Inferior parietal cortex (tissue), 1 donor: ENCODE measurements at regions not wholly inside any gene's neighbourhood (a gene's known extent, or its start where the extent isn't known, plus 50 kb on each side); places are given as distances from the start of the nearest gene placed in this dataset.

Experiments used
- DNase-seq: peaks from one replicate; pipeline ENCODE4 v3.0.0-alpha.2; 2016; ENCODE audit errors: extremely low spot score

GRCh38 chr1:4518621-4519020 lies 135.8 kb upstream of the AJAP1 start:
- DNase-seq, result no peak

DNA sequence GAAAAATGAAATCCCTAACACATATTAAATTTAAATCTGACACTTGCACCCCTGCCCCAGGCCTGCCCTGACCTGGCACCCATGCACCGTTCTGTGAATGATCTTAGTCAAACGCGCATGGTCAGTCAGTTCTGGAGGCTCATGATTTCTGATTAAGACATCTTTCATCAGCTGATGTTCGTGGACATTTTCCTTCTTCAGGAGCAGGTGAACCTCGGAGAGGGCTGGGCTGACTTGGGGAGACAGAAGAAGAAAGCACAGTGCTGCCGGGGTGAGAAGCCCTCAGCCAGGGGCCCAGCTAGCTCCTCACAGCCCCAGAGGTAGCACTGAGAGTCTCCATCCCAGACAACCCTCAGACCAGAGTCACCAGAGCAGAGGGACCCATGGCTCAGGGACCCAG lies 134.5 kb upstream of the AJAP1 start:
- no peak for DNase-seq

DNA sequence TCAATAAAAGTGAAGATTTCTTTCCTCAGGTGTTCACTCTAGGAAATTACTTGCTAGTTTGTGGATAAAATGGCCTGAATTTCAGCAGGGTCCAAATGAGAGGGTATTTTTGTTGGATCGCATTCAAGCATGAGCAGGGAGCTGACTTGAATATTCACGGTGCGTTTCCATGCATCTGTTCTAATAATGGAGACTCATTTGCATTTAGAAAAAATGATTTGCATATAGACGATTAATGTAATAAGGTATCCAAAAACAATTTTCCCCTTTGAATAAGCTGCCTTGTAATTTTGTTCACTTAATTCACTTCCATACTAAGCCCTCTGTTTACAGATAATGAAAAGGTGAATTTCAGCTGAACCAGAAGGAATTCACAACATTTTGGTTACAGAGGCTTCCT lies 130.9 kb upstream of the AJAP1 start:
- DNase-seq, result no peak

DNA sequence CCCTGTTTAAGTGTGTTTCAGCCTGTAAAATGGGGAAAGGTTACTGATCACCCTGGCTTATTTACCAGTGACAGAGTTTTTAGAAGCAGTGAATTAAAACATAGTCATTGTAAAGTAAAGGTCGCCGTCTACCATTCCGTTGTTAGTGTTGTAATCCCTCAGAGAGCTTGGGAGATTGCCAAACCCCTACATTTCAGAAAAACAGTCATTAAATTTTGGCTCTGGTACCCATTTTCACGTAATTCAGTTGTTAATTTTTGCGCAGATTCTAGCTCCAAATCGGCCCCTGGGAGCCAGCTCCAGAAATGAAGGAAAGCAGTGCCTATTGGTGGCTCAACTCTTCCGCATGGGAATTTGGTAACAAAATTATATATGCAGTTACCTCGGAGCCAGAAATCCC lies 127.7 kb upstream of the AJAP1 start:
- no peak for DNase-seq

DNA sequence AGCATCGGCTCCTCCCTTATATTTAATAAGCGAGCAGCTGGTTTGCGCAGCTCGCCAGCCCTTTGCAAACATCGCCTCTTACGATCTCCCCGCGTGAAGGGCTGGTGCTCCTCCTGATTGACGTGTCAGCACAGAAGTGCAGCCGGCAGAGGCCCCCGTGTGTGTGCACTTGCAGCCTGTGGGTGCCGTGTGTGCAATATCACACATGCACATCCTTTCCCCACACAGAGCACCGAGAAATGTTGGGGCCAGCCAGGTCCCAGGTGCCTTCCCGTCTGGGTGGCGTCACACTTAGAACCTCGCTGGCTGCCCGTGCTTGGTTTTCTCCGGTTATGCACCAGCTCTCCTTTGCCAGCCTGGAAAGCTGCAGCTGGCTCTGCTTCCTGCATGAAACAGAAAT lies 126.6 kb upstream of the AJAP1 start:
- DNase-seq, result no peak

GRCh38 chr1:4528590-4528989 lies 125.8 kb upstream of the AJAP1 start:
- no peak for DNase-seq

GRCh38 chr1:4529446-4530165 lies 124.8 kb upstream of the AJAP1 start:
- DNase-seq, result no peak

DNA sequence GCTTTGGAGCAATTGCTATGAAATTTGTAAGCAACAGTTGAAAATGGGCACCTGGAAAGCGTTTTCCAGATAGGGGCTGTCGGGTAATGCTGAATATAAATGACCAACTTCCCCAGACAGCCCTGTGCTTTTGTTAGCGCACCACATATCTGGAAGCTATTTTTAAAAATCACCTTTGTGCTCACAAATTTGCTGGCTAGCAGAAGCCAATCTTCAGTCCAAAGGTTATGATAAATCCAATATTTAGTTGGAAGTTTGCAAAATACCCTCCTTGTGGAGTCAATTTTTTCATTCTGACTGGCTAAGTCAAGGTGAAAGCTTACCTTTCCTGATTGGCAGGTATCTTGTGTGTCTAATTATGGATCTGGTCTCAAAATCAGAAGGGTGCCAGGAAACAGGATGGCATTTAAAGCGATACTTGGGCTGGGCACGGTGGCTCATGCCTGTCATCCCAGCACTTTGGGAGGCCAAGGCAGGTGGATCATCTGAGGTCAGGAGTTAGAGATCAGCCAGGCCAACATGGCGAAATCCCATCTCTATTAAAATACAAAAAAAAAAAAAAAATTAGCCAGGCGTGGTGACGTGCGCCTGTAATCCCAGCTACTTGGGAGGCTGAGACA lies 124.1 kb upstream of the AJAP1 start:
- no peak for DNase-seq

GRCh38 chr1:4531842-4532241 lies 122.6 kb upstream of the AJAP1 start:
- DNase-seq, result no peak

GRCh38 chr1:4532656-4533055 lies 121.8 kb upstream of the AJAP1 start:
- no peak for DNase-seq

DNA sequence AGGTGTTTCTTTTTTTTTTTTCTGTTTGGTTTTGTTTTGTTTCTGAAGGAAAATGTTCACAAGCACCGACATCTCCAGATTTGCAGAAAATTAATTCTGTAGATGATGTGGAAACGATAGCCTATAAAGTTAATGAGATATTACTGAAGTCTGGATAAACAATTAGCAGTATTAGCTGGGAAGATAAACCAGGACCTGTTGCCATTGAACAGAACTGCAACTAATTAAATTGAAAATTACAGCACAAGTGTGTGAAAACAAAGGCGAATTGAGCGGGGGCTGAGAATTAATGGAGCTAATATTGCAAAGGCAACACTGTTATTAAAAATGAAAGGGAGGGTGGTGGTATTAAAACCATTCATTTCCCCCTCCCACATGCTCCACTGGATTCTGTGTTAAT lies 107.5 kb upstream of the AJAP1 start:
- no peak for DNase-seq

DNA sequence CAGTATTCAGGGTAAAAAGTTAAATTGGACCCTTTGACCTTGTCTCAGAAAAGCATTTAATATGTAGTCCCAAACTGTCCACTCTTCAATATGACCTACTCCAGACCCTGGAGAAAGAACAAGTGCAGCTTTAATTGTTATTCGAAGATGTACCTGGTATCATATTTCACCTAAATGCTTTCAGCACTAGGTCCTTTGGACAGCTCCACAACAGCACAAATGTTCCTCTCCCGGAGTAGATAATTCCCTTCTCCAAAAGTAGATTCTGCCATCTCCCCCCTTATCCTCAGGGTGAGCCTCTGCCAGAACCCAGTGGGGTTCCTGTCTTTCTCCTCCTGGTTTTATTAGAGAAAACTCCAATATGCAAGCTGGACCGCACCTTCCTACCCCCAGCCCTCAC lies 104.5 kb upstream of the AJAP1 start:
- no peak for DNase-seq

GRCh38 chr1:4550941-4551340 lies 103.5 kb upstream of the AJAP1 start:
- DNase-seq, result no peak

DNA sequence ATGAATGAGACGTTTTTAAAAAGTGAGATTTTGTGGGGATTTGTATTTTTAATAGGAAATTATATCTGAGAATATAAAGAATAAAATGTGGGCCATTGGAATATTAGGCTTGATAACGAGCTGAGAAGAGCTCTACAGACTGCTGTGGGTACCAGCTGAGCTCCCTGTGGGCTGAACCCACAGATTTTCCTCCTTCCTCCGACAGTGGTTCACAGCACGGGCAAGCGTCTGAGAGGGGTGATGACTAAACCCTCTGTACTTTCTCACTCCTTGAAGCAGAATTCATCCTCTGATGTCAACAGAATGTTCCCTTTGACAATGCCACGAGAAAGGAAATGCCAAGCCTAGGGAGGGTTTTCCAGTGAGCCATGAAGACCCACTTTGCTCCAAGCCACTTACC lies 102.7 kb upstream of the AJAP1 start:
- no peak for DNase-seq

DNA sequence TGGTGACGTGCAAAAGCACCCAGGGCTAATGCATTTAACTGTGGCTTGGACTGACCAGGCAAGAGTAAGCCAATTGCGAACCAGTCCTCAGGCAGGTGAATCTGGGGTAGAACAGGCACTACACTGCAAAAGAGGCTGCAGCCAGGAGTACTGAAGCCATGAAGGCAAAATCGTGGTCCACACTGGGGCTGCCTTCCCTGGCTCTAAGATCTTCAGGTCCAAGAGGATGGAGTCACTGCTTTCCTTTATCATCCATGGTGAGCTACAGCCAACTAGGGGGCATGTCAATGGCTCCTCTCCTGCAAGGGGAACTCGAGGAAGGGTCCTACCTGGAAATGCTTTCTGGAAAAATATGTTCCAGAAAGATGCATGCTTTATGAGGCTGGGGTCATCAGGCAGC lies 100.6 kb upstream of the AJAP1 start:
- DNase-seq, result no peak

DNA sequence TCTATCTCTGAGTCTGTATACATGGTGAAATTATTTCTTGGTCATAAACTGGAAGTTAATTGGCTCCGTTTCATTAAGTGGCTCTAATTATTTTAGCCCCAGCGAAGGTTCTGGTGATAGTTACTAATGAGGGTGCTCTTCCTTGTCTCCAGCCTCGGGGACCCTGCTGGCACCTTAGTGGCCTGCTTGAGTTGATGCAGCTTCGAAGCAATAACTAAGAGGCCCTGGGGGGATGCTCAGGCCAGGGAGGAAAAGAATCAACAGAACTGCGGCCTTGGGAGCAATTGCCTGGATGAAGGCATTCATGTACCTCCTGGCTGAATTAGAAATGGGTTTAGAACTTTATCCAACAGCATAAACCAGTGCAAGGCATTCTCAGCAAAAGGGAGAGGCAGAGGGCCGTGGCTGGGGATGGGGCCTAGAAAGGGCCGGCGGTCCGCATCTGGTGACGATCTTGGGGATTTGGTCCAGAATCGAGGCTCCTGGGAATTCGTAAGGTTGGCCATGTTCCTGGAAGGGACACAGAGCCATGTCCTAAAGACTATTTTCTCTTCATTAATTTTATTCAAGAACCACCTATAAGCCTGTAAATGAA lies 100.0 kb upstream of the AJAP1 start:
- DNase-seq, result no peak

- no peak for DNase-seq
Observed at GRCh38 chr1:4557949-4558348, 96.5 kb upstream of the AJAP1 start.

DNA sequence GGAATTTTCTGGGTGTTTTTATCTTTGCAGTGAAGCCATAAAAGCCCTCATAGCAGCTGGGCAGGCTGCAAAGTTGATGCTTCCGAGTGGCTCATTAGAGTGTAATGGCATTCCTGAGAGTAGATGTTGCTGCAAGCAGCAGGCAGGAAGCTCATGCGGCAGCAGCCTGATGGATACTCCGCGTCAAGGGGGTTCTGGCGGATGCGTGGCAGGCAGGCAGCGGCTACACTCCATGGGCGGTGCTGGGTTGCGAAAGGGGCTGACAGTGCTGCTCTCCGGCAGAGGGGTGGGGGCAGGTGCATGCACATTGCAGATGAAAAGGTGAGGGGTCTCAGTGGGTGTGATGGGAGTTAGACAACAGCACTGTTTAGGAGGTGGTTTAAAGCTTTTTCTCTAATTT lies 93.2 kb upstream of the AJAP1 start:
- DNase-seq, result no peak

DNA sequence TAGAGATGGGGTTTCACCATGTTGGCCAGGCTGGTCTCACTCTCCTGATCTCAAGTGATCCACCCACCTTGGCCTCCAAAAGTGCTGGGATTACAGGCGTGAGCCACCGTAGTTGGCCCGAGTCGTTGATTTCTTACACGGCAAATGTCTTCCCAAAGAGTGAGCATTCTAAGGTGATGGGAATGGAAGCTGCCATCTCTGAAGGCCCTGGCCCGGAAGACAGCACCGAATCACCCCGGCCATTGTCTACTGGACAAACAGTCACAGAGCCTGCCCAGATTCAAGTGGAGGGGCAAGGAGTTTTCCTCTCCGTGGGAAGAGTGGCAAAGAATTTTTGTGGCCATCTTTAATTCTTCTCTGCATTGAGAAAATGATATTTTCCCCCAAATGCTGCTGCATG lies 92.1 kb upstream of the AJAP1 start:
- DNase-seq, result no peak

DNA sequence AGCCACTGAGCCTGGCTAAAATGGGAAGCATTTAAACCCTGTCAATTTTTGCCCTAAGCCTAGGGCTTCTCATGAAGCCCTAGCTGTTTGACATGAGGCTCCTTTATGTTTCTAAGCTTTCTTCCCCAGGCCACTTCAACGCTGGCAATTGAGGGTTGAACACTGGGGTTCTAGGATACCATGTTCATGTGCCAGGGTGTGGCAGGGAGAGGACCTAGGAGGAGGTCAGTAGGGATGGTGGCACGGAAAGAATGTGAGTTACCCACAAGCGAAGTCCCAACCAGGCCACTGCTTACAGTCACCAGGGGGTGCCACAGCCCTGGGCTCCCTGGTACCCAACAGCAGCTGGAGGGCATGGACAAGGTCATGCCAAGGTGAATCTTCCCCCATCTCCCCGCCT lies 90.8 kb upstream of the AJAP1 start:
- no peak for DNase-seq

- no peak for DNase-seq
Observed at GRCh38 chr1:4564051-4564450, 90.4 kb upstream of the AJAP1 start.

DNA sequence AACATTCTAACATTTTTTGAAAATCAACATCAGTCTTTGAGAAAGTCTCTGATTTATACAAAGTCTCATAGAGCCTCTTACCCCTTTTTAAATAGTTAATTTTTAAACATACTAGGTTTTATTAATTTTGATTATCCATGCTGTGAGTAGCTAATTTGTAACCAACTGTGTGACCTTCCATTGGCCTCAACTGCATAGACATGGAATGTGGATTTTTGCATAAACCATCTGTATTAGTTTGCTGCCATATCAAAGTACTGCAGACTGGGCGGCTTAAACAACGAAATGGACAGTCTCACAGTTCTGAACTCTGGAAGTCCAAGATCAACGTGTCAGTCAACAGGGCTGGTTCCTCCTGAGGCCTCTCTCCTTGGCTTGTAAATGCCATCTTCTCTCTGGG lies 89.2 kb upstream of the AJAP1 start:
- DNase-seq, result no peak

GRCh38 chr1:4565801-4566449 lies 88.5 kb upstream of the AJAP1 start:
- no peak for DNase-seq
